ENCODE measurements at regions not wholly inside any gene's neighbourhood (a gene's known extent, or its start where the extent isn't known, plus 50 kb on each side); places are given as distances from the start of the nearest gene placed in this dataset.

DNA sequence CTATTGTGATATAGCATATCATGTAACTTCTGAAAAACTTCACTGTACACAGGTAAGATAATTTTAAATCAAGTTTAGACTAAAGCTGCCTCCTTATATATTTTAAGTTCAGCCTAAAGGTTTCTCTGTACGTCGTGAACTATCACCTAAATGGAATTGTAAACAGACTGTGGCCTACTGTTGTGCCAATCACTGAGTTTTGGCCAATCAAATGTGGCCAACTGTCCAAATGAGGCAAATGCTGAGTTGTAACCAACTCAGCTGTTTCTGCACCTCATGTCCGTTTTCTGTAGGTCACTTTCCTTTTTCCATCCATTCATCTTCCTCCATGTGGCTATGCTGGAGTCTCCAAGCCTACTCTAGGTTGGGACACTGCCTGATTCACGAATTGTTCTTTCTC is 63.7 kb upstream of the ST6GALNAC3 start:
- H3K27ac ChIP-seq: no peak overlapping the region
- CTCF ChIA-PET: no interaction called here
- TF ChIP-seq, protein P1, sequence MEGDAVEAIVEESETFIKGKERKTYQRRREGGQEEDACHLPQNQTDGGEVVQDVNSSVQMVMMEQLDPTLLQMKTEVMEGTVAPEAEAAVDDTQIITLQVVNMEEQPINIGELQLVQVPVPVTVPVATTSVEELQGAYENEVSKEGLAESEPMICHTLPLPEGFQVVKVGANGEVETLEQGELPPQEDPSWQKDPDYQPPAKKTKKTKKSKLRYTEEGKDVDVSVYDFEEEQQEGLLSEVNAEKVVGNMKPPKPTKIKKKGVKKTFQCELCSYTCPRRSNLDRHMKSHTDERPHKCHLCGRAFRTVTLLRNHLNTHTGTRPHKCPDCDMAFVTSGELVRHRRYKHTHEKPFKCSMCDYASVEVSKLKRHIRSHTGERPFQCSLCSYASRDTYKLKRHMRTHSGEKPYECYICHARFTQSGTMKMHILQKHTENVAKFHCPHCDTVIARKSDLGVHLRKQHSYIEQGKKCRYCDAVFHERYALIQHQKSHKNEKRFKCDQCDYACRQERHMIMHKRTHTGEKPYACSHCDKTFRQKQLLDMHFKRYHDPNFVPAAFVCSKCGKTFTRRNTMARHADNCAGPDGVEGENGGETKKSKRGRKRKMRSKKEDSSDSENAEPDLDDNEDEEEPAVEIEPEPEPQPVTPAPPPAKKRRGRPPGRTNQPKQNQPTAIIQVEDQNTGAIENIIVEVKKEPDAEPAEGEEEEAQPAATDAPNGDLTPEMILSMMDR (conservative IDR thresholded peaks at IDR 0.05; ENCODE audit: low read depth): no peak
- POLR2A ChIA-PET (ENCODE audit: low non-redundant PET): no interaction called here
- DNase-seq (ENCODE audit: low spot score): no peak

DNA sequence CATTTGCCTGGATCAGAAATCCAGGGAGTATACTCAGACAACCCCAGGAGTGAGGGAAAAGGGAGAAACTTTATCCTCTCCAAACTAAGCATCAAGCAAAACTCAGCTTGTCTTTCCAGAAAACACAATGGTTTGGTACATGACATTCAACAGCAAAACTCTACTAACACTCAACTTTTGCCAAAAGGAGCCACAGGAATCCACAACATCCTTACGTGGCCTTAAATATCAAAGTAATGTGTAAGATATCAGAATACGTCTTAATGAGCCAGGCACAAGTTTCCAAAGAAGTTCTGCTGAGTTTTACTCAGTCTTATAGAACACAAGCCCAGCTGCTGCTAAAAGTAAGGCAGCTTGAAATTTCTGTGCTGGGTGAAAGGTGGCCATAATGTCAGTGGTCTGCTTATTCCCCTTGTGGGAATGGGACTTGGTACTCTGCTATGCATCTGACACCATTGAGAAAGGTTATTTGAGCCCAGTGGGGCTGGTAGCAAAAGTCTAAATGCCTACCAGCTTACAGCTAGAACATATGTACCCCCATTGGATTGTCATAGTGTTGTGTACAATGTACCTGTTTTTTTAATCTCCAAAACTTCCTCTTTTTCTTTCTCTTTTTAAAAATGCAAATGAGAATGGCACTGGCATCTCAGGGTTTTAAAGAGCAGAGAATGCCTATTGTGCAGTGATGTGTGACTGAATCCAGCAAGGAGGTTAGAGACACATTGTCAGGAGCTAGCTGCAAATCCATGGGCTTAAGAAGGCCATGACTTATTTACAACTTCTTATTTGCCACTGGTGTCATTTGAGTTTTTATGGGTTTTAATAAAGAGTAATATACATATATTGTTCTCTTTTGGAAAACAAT is 62.0 kb upstream of the ST6GALNAC3 start:
- CTCF ChIA-PET: interaction anchor here (0.7 kb wide), 1 partner anchor 172 kb away, joined by 4 read pairs; no protein-coding TSS in a partner anchor
- POLR2A ChIA-PET (ENCODE audit: low non-redundant PET): no interaction called here

DNA sequence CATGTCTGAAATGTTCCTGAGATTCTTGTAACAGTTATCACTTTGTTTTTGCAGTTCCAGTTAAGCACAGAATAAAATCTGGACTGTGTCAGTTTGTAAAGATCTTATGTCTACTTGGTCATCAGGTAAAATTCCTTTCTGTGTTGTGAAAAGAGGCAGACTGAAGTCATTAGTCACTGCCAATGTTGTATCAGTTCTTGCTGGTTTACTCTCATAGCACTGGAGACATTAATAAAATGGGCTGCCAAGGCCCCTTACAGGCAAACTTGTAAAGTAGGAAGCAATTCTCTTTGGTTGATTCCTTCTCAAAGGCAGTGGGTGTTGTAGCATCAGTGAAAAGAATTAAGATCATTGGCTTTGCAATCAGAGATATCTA is 61.4 kb upstream of the ST6GALNAC3 start:
- ChIA-PET POLR2A (ENCODE audit: low non-redundant PET) (no interaction called here), CTCF (no interaction called here)
- H3K27ac ChIP-seq: no peak overlapping the region
- no peak for DNase-seq (ENCODE audit: low spot score)
- TF ChIP-seq, protein P1 (conservative IDR thresholded peaks at IDR 0.05; ENCODE audit: low read depth): no peak

More for the DNA sequence above, 62.0 kb upstream of the ST6GALNAC3 start:
- no peak for DNase-seq (ENCODE audit: low spot score)
- TF ChIP-seq, protein P1 (conservative IDR thresholded peaks at IDR 0.05; ENCODE audit: low read depth): no peak
- no peak overlapping the region for H3K27ac ChIP-seq

DNA sequence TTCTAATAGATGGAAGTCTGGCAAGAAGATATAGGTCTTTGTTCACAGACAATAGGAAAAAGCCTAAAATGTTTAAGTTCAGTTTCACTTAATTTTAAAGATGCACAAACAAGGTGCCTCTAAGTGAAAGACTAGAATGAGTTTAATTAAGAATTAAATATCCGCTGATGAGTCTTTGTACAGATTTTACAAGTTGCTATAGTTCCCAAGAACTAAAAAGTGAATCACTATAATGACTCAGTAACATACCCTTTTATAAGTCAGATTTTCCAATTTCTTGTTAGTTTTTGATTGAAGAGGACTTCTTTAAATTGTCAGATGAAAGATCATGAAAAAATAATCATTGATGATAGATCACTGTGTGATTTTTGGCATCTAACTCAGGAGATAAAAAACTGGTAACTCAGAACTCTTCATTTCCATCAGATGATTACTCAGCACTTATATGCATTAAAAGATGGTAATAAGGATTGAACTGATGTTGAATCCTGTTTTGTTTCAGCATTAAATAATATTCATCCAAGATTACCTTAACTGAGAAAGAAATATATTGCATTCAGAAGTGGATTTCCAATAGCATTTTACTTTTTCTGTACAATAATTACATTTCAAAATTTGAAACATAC is 59.0 kb upstream of the ST6GALNAC3 start:
- H3K27ac ChIP-seq: no peak overlapping the region
- TF ChIP-seq, protein P1 (conservative IDR thresholded peaks at IDR 0.05; ENCODE audit: low read depth): no peak
- ChIA-PET CTCF (no interaction called here), POLR2A (ENCODE audit: low non-redundant PET) (no interaction called here)
- no peak for DNase-seq (ENCODE audit: low spot score)

DNA sequence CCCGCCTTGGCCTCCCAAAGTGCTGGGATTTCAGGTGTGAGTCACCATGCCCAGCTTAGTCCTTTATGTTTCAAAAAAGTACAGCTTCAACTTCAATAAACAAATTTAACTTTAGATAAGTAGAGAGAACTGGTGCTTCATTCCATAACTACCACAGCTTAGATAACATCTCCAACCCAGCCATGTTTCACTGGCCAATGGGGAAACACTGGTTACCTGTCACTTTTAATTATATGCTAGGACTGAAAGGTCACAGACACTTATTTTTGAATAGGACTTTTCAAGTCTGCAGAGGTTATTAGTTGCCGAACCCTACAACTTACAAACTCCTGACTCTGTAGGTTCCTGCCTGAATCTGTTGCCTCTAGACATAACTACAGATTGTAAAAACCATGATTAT is 56.5 kb upstream of the ST6GALNAC3 start:
- H3K27ac ChIP-seq: no peak overlapping the region
- no peak for DNase-seq (ENCODE audit: low spot score)
- POLR2A ChIA-PET (ENCODE audit: low non-redundant PET): no interaction called here
- CTCF ChIA-PET: interaction anchor here (0.5 kb wide), 1 partner anchor 25 kb away, joined by 4 read pairs; no protein-coding TSS in a partner anchor
- TF ChIP-seq, protein P1 (conservative IDR thresholded peaks at IDR 0.05; ENCODE audit: low read depth): no peak

DNA sequence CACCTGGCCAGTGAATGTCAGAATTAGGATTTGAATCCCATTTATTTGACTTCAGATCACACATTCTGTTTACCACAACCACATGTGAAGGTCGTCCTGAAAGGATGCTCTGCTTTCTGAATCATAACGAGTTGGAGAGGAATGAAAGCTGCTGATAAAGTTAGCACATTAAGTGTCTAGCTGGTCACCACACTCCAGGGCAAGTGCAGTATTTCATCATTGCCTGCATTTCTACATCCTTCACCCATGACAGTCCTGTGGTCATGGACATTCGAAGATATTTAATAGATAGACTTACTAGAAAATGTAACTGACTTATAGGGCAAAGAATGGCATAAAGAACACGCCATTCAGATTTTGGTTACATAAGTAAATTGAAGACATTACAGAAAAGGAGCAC is 52.7 kb upstream of the ST6GALNAC3 start:
- DNase-seq (ENCODE audit: low spot score): no peak
- TF ChIP-seq, protein P1 (conservative IDR thresholded peaks at IDR 0.05; ENCODE audit: low read depth): no peak
- POLR2A ChIA-PET (ENCODE audit: low non-redundant PET): no interaction called here
- CTCF ChIA-PET: interaction anchor here (0.7 kb wide), 1 partner anchor 10 kb away, joined by 3 read pairs; no protein-coding TSS in a partner anchor
- H3K27ac ChIP-seq: no peak overlapping the region
